ENCODE measurements at regions not wholly inside any gene's neighbourhood (a gene's known extent, or its start where the extent isn't known, plus 50 kb on each side); places are given as distances from the start of the nearest gene placed in this dataset.

- no peak for DNase-seq (ENCODE audit: insufficient read length, low spot score)
- no peak for FAIRE-seq
- TF ChIP-seq SPI1 (IDR thresholded peaks at IDR 0.05; ENCODE audit: low read depth, low read length), result no peak
- TF ChIP-seq PAX5 (IDR thresholded peaks at IDR 0.05; ENCODE audit: insufficient read depth, low read length, severe bottlenecking), result no peak
- no peak for TF ChIP-seq POU2F2 (IDR thresholded peaks at IDR 0.05; ENCODE audit: low read depth, low read length)
- no peak for TF ChIP-seq TAF1 (IDR thresholded peaks at IDR 0.05; ENCODE audit: low read depth, low read length)
- no peak for TF ChIP-seq POLR2A (IDR thresholded peaks at IDR 0.05; ENCODE audit: low read depth, low read length)
- no peak for TF ChIP-seq POLR2AphosphoS5 (IDR thresholded peaks at IDR 0.05; ENCODE audit: low read depth, low read length)
Measured at GRCh38 chr3:187464682-187465081, 96.5 kb downstream of the RTP4 start.

DNA sequence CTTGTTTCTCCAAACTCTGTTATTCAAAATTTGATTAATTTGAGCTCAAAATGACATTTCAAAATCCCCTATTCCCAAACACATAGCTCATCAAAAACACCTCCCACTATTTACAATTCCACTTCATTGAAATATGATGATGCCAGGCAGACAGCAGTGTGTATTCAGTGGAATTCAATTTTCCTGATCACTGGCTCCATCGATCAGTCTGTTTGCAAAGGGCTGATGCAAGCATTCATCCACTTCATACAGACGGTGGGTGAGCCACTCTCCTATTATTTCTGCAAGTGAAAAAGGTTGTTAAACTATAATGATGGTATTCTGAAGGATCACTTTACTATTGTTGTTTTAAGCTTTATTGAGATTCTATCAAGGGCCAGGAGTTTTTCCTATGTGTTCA, 90.7 kb downstream of the RTP4 start:
- TF ChIP-seq TAF1 (IDR thresholded peaks at IDR 0.05; ENCODE audit: low read depth, low read length), result no peak
- no peak for TF ChIP-seq PAX5 (IDR thresholded peaks at IDR 0.05; ENCODE audit: insufficient read depth, low read length, severe bottlenecking)
- no peak for TF ChIP-seq POLR2AphosphoS5 (IDR thresholded peaks at IDR 0.05; ENCODE audit: low read depth, low read length)
- no peak for TF ChIP-seq SPI1 (IDR thresholded peaks at IDR 0.05; ENCODE audit: low read depth, low read length)
- no peak for TF ChIP-seq POLR2A (IDR thresholded peaks at IDR 0.05; ENCODE audit: low read depth, low read length)
- DNase-seq (ENCODE audit: insufficient read length, low spot score) (no peak), FAIRE-seq (no peak)

GRCh38 chr3:187458383-187458782, 90.2 kb downstream of the RTP4 start:
- FAIRE-seq (no peak), DNase-seq (ENCODE audit: insufficient read length, low spot score) (no peak)
- TF ChIP-seq PAX5 (IDR thresholded peaks at IDR 0.05; ENCODE audit: insufficient read depth, low read length, severe bottlenecking) (no peak), POU2F2 (IDR thresholded peaks at IDR 0.05; ENCODE audit: low read depth, low read length) (no peak), POLR2A (IDR thresholded peaks at IDR 0.05; ENCODE audit: low read depth, low read length) (no peak), POLR2AphosphoS5 (IDR thresholded peaks at IDR 0.05; ENCODE audit: low read depth, low read length) (no peak), TAF1 (IDR thresholded peaks at IDR 0.05; ENCODE audit: low read depth, low read length) (no peak), SPI1 (IDR thresholded peaks at IDR 0.05; ENCODE audit: low read depth, low read length) (no peak)

DNA sequence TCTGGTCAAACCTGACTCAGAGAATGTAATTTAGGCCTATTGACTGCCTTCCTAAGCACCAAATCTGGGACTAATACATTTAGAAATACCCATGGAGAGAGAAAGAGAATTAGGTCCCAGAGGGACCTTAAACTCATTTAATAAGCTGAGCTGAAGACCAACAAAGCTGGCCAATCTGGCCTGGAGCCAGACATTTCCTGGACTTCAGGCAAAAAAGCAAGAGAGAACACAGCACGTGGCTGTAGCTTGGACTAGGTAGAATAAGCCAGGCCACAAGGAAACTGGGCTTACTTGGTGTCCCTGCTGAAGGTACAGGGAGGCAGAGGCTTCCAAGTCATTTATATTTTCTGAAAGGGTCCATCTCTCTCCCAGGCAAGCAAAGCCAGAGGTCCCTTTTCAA, 88.1 kb downstream of the RTP4 start:
- FAIRE-seq, result no peak
- TF ChIP-seq POLR2AphosphoS5 (IDR thresholded peaks at IDR 0.05; ENCODE audit: low read depth, low read length), result no peak
- no peak for TF ChIP-seq SPI1 (IDR thresholded peaks at IDR 0.05; ENCODE audit: low read depth, low read length)
- no peak for DNase-seq (ENCODE audit: insufficient read length, low spot score)

GRCh38 chr3:187454085-187454815, 86.1 kb downstream of the RTP4 start:
- FAIRE-seq (no peak), DNase-seq (ENCODE audit: insufficient read length, low spot score) (no peak)

GRCh38 chr3:187450431-187451190, 82.4 kb downstream of the RTP4 start:
- TF ChIP-seq SPI1 (IDR thresholded peaks at IDR 0.05; ENCODE audit: low read depth, low read length) (no peak), POLR2AphosphoS5 (IDR thresholded peaks at IDR 0.05; ENCODE audit: low read depth, low read length) (no peak), TAF1 (IDR thresholded peaks at IDR 0.05; ENCODE audit: low read depth, low read length) (no peak), POU2F2 (IDR thresholded peaks at IDR 0.05; ENCODE audit: low read depth, low read length) (no peak), POLR2A (IDR thresholded peaks at IDR 0.05; ENCODE audit: low read depth, low read length) (no peak), PAX5 (IDR thresholded peaks at IDR 0.05; ENCODE audit: insufficient read depth, low read length, severe bottlenecking) (no peak)
- FAIRE-seq, result no peak
- no peak for DNase-seq (ENCODE audit: insufficient read length, low spot score)

More at GRCh38 chr3:187454085-187454815, 86.1 kb downstream of the RTP4 start:
- TF ChIP-seq PAX5 (IDR thresholded peaks at IDR 0.05; ENCODE audit: insufficient read depth, low read length, severe bottlenecking), result no peak
- no peak for TF ChIP-seq POU2F2 (IDR thresholded peaks at IDR 0.05; ENCODE audit: low read depth, low read length)
- TF ChIP-seq POLR2A (IDR thresholded peaks at IDR 0.05; ENCODE audit: low read depth, low read length), result no peak
- no peak for TF ChIP-seq SPI1 (IDR thresholded peaks at IDR 0.05; ENCODE audit: low read depth, low read length)
- TF ChIP-seq POLR2AphosphoS5 (IDR thresholded peaks at IDR 0.05; ENCODE audit: low read depth, low read length), result no peak
- TF ChIP-seq TAF1 (IDR thresholded peaks at IDR 0.05; ENCODE audit: low read depth, low read length), result no peak

- FAIRE-seq (no peak), DNase-seq (ENCODE audit: insufficient read length, low spot score) (no peak)
- no peak for TF ChIP-seq SPI1 (IDR thresholded peaks at IDR 0.05; ENCODE audit: low read depth, low read length)
- TF ChIP-seq PAX5 (IDR thresholded peaks at IDR 0.05; ENCODE audit: insufficient read depth, low read length, severe bottlenecking), result no peak
- no peak for TF ChIP-seq POU2F2 (IDR thresholded peaks at IDR 0.05; ENCODE audit: low read depth, low read length)
- TF ChIP-seq POLR2A (IDR thresholded peaks at IDR 0.05; ENCODE audit: low read depth, low read length), result no peak
- no peak for TF ChIP-seq TAF1 (IDR thresholded peaks at IDR 0.05; ENCODE audit: low read depth, low read length)
- TF ChIP-seq POLR2AphosphoS5 (IDR thresholded peaks at IDR 0.05; ENCODE audit: low read depth, low read length), result no peak
Measured at GRCh38 chr3:187448674-187449073, 80.5 kb downstream of the RTP4 start.

DNA sequence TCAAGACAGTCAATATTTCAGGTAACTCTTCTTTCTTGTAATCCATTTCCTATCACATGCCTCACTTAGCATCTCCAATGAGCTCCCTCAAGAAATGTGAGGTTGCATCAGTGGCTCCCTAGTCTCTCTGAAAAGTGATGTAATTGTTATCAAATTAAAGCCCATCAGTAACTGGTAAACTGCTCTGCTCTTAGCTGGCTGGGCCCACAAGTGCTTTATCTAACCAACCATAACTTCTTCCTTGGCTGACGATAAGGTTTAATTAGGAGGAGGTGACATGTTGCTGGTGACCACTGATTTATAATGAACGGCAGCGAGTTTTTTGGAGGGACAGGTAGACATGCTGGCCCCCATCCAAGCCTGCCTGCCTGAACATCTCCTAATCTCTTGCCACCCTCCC, 79.6 kb downstream of the RTP4 start:
- no peak for FAIRE-seq
- no peak for DNase-seq (ENCODE audit: insufficient read length, low spot score)
- TF ChIP-seq POU2F2 (IDR thresholded peaks at IDR 0.05; ENCODE audit: low read depth, low read length) (no peak), TAF1 (IDR thresholded peaks at IDR 0.05; ENCODE audit: low read depth, low read length) (no peak), POLR2AphosphoS5 (IDR thresholded peaks at IDR 0.05; ENCODE audit: low read depth, low read length) (no peak), PAX5 (IDR thresholded peaks at IDR 0.05; ENCODE audit: insufficient read depth, low read length, severe bottlenecking) (no peak), POLR2A (IDR thresholded peaks at IDR 0.05; ENCODE audit: low read depth, low read length) (no peak), SPI1 (IDR thresholded peaks at IDR 0.05; ENCODE audit: low read depth, low read length) (no peak)

GRCh38 chr3:187445356-187445755, 77.2 kb downstream of the RTP4 start:
- FAIRE-seq (no peak), DNase-seq (ENCODE audit: insufficient read length, low spot score) (no peak)

More at GRCh38 chr3:187445356-187445755, 77.2 kb downstream of the RTP4 start:
- no peak for TF ChIP-seq PAX5 (IDR thresholded peaks at IDR 0.05; ENCODE audit: insufficient read depth, low read length, severe bottlenecking)
- no peak for TF ChIP-seq POLR2A (IDR thresholded peaks at IDR 0.05; ENCODE audit: low read depth, low read length)
- TF ChIP-seq TAF1 (IDR thresholded peaks at IDR 0.05; ENCODE audit: low read depth, low read length), result no peak
- TF ChIP-seq POU2F2 (IDR thresholded peaks at IDR 0.05; ENCODE audit: low read depth, low read length), result no peak
- no peak for TF ChIP-seq SPI1 (IDR thresholded peaks at IDR 0.05; ENCODE audit: low read depth, low read length)

Measured in GM12891 (cell line).